HG02678 (cell line): ENCODE measurements at regions not wholly inside any gene's neighbourhood (a gene's known extent, or its start where the extent isn't known, plus 50 kb on each side); places are given as distances from the start of the nearest gene placed in this dataset.
A peak's percentile ranks its signal among the peaks of the same experiment; 100 is the strongest.
"Not testable (repeated sequence)": the region's sequence is repeated elsewhere in the genome, so short reads cannot be mapped to it uniquely, and the experiment has no call there.

Experiments
- ATAC-seq: cut with Tn5 transposase; IDR thresholded peaks from one replicate; pipeline ENCODE4 v1.9.1; 2021; ENCODE audit warnings: mild to moderate bottlenecking, moderate library complexity; ENCODE audit not compliant: unreplicated experiment

- ATAC-seq, result not testable (repeated sequence)
Measured at GRCh38 chr6:86872810-86873209, 64.5 kb upstream of the HTR1E start.

GRCh38 chr6:86871681-86872080 is 65.6 kb upstream of the HTR1E start:
- no peak for ATAC-seq

- ATAC-seq, result no peak
Measured at GRCh38 chr6:86869500-86869899, 67.8 kb upstream of the HTR1E start.

GRCh38 chr6:86859513-86859912 is 77.8 kb upstream of the HTR1E start:
- ATAC-seq, result no peak

GRCh38 chr6:86858970-86859369 is 78.4 kb upstream of the HTR1E start:
- no peak for ATAC-seq

- ATAC-seq, result no peak
Measured at GRCh38 chr6:86857783-86858182, 79.5 kb upstream of the HTR1E start.

GRCh38 chr6:86856937-86857563 is 80.3 kb upstream of the HTR1E start:
- peak; percentile 77 for ATAC-seq

GRCh38 chr6:86856379-86856778 is 80.9 kb upstream of the HTR1E start:
- ATAC-seq, result no peak

GRCh38 chr6:86848986-86849385 is 88.3 kb upstream of the HTR1E start:
- ATAC-seq, result no peak

- ATAC-seq, result no peak
Measured at GRCh38 chr6:86832686-86833085, 104.6 kb upstream of the HTR1E start.

- no peak for ATAC-seq
Measured at GRCh38 chr6:86825436-86825835, 111.9 kb upstream of the HTR1E start.

- ATAC-seq, result no peak
Measured at GRCh38 chr6:86822747-86823146, 114.6 kb upstream of the HTR1E start.

- no peak for ATAC-seq
Measured at GRCh38 chr6:86820750-86821149, 116.6 kb upstream of the HTR1E start.

GRCh38 chr6:86793649-86794048 is 143.7 kb upstream of the HTR1E start:
- no peak for ATAC-seq

GRCh38 chr6:86791476-86791875 is 145.9 kb upstream of the HTR1E start:
- no peak for ATAC-seq

- no peak for ATAC-seq
Measured at GRCh38 chr6:86789779-86790411, 147.4 kb upstream of the HTR1E start.

GRCh38 chr6:86782328-86782727 is 155.0 kb upstream of the HTR1E start:
- ATAC-seq, result no peak

GRCh38 chr6:86780923-86781322 is 156.4 kb upstream of the HTR1E start:
- ATAC-seq, result no peak

GRCh38 chr6:86775893-86776292 is 161.4 kb upstream of the HTR1E start:
- ATAC-seq, result no peak

- no peak for ATAC-seq
Measured at GRCh38 chr6:86765211-86765610, 172.1 kb upstream of the HTR1E start.

GRCh38 chr6:86759953-86760352 is 177.4 kb upstream of the HTR1E start:
- ATAC-seq, result not testable (repeated sequence)

- ATAC-seq, result no peak
Measured at GRCh38 chr6:86756640-86757229, 180.6 kb upstream of the HTR1E start.
